HS-27A (cell line): ENCODE measurements at regions not wholly inside any gene's neighbourhood (a gene's known extent, or its start where the extent isn't known, plus 50 kb on each side); places are given as distances from the start of the nearest gene placed in this dataset.
"Not testable (repeated sequence)": the region's sequence is repeated elsewhere in the genome, so short reads cannot be mapped to it uniquely, and the experiment has no call there.

Source experiments
- DNase-seq: peaks from one replicate; pipeline ENCODE4 v3.0.0-alpha.2; 2012; ENCODE audit warnings: low read depth, missing footprints

- DNase-seq, result no peak
Measured at GRCh38 chr13:86579662-86580061, 780.4 kb upstream of the SLITRK6 start.

DNA sequence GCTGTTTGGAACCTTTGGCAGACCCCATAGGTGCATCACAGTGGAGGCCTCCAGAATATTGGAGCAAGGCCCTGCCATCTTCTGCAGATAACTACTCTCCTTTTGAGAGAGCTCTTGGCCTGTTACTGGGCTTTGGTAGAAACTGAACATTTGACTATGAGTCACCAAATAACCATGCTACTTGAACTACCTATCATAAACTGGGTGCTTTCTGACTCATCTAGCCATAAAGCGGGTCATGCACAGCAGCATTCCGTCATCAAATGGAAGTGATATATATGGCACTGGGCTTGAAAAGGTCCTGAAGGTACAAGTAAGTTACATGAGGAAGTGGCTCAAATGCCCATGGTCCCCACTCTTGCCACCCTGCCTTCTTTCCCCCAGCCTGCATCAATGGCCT, 782.5 kb upstream of the SLITRK6 start:
- no peak for DNase-seq

- DNase-seq, result no peak
Measured at GRCh38 chr13:86584301-86584700, 785.1 kb upstream of the SLITRK6 start.

GRCh38 chr13:86585835-86586234, 786.6 kb upstream of the SLITRK6 start:
- DNase-seq, result no peak

DNA sequence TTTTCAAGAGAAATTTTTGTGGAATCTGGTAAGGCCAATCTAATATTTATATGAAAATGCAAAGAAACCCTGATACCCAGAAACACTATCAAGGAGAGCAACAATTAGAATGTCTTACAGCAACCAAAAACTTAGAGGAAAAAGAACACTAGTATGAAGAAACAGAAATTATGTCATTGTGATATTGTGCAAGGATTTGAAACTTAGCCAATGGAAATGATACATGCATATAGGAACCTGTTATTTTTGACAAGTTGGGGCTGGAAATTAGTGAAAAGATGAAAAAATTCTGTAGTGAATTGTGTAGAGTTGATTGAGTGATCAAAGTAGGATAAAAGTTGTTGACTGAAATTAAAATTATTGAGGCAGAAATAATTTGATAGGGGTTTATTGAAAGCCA, 792.6 kb upstream of the SLITRK6 start:
- DNase-seq, result no peak

- DNase-seq, result no peak
Measured at GRCh38 chr13:86601351-86601750, 802.1 kb upstream of the SLITRK6 start.

- DNase-seq, result no peak
Measured at GRCh38 chr13:86606264-86606663, 807.0 kb upstream of the SLITRK6 start.

- DNase-seq, result no peak
Measured at GRCh38 chr13:86608701-86609100, 809.5 kb upstream of the SLITRK6 start.

DNA sequence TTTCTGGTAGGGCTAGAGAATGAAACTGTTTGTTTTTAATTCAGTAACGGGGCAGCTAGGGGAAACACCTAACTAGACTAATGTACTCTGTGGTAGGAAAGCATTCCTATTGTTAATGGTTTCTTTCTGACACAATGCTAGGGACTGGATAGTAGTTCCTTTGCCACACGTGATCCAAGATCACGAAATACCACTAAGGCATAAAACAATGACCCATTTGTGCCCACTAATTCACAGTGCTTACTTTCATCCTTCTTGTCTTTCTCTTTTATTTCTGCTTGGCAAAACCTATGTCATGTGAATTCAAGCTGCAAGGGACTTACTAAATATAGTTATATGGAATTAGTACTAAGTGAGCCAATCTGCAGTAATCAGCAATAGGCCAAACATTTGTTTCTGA, 834.1 kb upstream of the SLITRK6 start:
- DNase-seq, result no peak

GRCh38 chr13:86651171-86651570, 852.0 kb upstream of the SLITRK6 start:
- DNase-seq, result not testable (repeated sequence)

- no peak for DNase-seq
Measured at GRCh38 chr13:86653009-86653408, 853.8 kb upstream of the SLITRK6 start.

- DNase-seq, result no peak
Measured at GRCh38 chr13:86655561-86655960, 856.3 kb upstream of the SLITRK6 start.

DNA sequence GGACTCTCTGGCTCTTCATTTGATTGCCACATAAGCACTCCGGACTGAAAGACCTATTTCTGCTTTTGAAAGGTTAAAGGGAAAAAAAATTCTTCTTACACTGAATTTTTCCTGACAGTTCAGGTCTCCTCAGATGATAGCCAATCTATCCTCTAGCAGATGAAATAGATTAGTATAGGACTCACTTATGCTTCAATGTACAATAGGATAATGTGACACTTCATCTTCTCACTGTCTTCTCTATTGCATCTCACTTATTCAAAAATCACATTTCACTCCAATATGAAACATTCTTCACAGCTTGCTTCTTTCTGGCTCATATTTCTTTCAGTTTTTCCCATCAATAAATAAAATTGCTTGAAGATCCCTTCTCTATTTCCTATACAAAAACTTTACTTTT, 860.9 kb upstream of the SLITRK6 start:
- no peak for DNase-seq

DNA sequence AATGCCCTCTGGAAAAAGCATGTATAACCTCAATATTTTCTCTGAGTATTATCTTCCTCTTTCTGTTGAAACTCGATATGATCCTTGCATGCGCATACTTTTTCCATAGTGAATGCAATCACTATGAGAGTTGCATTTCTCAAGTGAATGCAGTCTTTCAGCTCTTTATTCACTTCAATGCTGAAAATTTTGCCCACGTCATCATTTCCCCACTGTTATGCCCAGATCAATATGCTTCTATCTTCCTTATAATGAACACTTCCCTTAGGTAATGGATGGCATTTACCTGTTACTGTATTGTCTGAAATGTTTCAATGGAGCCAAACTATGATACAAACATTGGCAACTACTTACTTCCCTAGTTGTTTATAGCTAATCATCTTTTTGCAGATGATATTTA, 866.6 kb upstream of the SLITRK6 start:
- no peak for DNase-seq

- DNase-seq, result no peak
Measured at GRCh38 chr13:86673931-86674431, 874.8 kb upstream of the SLITRK6 start.

- DNase-seq, result no peak
Measured at GRCh38 chr13:86681223-86681622, 882.0 kb upstream of the SLITRK6 start.

GRCh38 chr13:86684402-86684801, 885.2 kb upstream of the SLITRK6 start:
- no peak for DNase-seq

DNA sequence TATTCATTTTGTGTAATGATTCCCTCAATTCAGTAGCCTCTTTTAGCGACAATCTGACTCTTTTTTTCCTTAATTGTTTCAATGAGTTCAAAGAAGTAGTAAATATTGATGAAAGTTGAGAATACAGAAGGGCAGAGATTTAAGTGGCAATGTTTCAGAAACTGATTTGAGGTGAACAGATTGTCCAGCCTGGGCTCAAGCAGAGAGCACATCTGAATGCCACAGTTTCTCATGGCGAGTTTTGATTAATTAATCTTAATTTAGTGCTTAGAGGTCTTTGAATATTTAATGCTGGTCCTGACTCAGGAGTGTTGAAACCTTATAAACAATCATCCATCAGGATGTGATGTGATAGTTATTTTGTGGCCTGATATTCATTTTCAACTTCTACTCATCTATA, 890.7 kb upstream of the SLITRK6 start:
- no peak for DNase-seq

GRCh38 chr13:86692291-86692690, 893.1 kb upstream of the SLITRK6 start:
- no peak for DNase-seq

DNA sequence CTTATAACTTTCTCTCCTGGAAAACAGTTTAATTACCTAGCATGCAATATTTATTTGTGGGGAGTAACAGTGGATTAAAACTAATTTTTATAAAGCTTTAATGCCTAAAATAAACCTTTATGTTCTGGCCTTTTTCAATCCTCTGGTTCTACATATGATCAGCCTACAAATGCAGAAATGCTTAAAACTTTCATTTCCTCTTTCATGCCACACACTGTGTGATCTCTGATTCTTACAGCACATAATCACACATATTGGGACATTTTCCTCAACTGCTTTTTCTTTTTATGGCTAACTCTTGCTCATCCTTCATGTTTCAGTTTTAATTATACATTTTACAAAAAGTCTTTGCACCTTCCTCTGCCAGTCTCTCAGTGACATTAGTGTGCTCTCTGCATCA, 910.8 kb upstream of the SLITRK6 start:
- no peak for DNase-seq

- no peak for DNase-seq
Measured at GRCh38 chr13:86710896-86711295, 911.7 kb upstream of the SLITRK6 start.

- no peak for DNase-seq
Measured at GRCh38 chr13:86714495-86714894, 915.3 kb upstream of the SLITRK6 start.

- no peak for DNase-seq
Measured at GRCh38 chr13:86725105-86725504, 925.9 kb upstream of the SLITRK6 start.

GRCh38 chr13:86729206-86729605, 930.0 kb upstream of the SLITRK6 start:
- no peak for DNase-seq

DNA sequence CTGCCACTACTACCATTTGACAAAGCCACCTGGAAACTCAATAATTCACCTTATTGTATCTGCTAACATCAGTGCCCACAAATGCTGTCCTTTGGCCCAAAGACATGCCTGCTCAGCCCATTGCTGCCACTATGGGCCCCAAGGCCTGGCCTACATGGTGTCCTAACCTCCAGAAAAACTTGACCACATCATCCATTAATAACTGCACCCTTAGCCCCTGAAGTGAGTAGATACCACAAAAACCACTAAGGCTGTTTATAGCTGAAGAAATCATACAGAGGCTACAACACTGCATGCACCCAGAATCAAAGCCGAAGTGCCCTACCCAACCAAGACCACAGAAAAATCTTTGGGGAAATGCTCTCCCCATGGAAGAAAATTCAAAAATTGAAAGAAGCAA, 932.8 kb upstream of the SLITRK6 start:
- no peak for DNase-seq
